Nucleus accumbens (tissue), 56 donors: ENCODE measurements at regions not wholly inside any gene's neighbourhood (a gene's known extent, or its start where the extent isn't known, plus 50 kb on each side); places are given as distances from the start of the nearest gene placed in this dataset.
"Not testable (repeated sequence)": the region's sequence is repeated elsewhere in the genome, so short reads cannot be mapped to it uniquely, and the experiment has no call there.

Experiments used
- DNase-seq, 56 donors: peaks; one replicate each; lab custom pipeline; 2025; lab: John Stamatoyannopoulos, UW

DNA sequence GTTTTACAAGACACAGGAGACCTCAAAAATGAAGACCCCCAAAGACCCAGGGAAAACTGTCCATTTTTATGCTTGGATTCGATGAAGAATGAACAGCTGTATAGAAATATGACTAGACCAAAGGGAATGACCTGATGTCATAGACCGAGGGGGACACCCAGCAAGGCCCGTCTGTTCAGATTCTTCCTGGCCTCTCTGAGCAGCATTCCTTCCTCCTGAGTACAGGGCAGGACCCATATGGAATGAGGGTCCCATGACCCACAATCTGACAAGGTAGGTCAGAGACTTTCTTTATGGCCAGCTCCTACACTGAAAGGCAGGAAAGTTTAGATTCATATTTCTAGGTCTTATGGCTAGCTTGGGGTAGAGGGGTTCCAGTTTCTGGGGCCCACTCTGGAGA lies 356.0 kb downstream of the GATA3 start:
- DNase-seq, result no peak

DNA sequence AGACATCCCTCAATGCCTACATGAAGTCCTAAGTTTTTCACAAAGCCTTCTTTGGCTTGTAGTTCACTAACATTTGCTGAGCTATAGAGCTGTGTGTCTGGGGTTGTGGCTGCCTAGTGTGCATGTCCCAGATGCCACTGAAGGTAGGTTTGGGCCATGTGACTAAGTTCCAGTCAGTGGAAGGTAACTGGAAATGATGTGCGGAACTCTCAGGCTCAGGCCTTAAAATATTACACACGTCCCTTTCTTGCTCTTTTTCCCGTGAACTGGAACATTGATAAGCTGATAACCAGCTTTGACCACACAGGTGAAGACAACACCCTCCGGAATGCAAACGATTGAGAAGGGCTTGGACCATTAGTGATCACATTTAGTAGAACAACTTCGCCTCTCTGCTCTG lies 358.1 kb downstream of the GATA3 start:
- no peak for DNase-seq

DNA sequence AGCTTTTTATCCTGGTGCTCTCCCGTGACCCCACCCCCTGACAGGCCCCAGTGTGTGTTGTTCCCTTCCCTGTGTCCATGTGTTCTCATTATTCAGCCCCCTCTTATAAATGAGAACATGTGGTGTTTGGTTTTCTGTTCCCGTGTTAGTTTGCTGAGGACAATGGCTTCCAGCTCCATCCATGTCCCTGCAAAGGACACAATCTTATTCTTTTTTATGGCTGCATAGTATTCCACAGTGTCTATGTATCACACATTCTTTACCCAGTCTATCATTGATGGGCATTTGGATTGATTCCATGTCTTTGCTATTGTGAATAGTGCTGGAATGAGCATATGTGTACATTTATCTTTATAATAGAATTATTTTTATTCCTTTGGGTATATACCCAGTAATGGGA lies 360.5 kb downstream of the GATA3 start:
- DNase-seq, result not testable (repeated sequence)

DNA sequence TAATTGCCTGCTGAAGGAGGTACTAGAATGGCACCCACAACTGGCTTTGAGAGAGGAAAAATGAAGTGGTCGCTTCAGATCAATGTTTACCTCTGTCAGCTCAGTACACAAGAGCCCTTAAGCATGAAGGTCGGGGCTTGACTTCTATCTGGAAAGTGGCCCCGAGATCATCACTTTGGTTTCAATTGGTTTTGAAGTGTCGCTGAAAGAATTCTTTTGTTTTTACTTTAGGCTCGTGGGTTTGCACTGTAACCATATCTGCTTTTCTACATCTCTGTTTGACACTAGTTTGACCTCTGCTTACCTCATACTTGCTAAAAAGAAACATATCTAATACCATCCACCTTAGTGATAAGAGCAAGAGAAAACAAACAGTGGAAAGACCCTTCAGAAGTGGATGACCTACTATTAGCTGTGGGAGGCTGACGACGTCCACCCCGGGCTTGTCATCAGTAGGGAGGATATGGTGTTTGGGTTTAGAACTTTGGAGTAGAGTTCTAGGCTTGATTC lies 361.8 kb downstream of the GATA3 start:
- DNase-seq, result no peak

DNA sequence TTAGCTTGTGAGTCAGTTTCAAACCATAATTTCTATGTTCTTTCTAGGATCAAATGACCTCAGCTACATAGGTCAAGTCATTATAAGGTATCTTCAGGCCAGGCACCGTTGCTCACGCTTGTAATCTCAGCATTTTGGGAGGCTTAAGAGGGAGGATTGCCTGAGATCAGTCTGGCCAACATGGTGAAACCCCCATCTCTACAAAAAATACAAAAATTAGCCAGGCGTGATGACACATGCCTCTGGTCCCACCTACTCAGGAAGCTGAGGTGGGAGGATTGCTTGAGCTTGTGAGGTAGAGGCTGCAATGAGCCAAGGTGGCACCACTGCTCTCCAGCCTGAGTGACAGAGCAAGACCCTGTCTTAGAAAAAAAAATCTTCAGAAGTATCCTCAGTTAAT lies 362.3 kb downstream of the GATA3 start:
- no peak for DNase-seq

DNA sequence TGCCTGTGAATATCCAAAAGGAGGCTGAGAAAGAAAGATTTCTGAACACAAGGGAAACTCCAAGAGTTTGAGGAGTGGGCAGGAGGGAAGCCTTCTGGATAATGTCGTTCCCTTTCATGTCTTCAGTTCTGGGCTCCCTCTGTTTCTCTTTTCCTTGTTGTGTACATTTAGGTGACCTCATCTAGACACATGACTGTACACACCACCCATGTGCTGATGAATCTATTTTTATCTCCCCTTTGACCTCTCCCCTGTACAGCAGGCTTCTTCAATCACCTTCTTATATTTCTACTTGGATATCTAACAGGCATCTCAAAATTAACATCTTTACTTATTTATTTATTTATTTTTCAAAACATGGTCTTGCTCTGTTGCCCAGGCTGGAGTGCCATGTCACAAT lies 363.1 kb downstream of the GATA3 start:
- DNase-seq, result no peak

DNA sequence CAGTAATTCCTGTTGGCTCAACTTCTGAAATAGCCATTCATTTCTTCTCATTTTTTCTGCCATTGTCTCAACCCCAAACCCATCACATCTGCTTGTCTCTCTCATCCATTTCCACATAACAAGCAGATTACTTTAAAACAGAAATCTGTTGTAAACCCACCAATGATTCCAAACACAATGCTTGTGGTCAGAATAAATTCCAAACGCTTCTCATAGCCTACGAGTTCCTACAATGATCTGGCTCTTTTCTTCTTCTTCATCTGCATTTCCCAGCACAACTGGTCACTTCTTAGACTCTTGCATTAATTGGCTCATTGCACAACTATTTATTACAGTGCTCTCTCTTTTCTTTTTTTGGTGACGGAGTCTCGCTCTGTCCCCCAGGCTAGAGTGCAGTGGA lies 364.1 kb downstream of the GATA3 start:
- DNase-seq, result no peak

DNA sequence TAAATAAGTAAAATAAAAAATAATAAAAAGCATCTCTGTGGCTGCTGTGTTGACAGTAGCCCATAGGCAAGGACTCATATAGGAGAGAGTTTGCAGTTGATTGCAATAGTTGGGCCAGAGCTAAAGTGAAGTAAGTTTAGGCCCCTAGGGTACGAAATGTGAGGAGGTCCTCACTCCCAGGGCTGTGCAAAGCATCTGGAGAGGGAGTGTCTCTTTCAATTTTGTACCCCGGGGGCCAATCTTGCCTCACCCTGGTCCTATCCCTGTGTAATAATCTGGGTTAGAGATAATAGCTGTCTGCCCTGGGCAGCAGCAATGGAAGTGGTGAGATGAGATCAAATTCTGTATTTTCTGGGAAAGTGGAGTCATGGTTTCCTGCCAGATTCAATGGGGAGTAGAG lies 365.7 kb downstream of the GATA3 start:
- DNase-seq, result no peak

DNA sequence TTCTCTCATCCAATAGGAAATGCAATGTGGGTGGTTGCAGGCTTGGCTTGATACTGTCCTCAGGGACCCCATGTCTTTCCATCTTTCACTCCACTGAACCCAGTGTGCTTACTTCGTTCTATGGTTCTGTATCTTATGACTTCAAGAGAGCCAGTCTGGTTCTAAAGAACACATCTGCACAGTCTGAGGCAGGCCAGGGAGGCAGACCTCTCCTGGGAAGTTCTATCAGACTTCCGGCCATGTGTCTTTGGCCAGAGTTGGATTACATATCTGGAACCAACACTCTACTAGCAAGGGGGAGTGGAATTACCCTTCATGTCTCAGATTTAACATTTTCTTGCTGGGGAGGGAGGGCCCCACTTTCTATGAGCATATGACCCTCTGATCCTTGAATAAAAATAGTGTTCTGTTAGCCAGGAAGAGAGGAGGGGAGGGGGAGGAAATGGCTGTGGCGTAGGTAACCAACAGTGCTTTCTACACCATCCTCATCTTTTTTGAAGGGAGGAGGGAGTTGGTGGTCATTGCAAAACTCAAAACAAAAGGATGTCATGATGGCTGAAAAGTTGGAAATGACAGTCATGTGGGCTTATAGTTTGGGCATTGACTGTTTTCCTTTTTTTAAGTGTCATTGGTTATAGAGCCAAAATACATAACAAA lies 370.2 kb downstream of the GATA3 start:
- DNase-seq, result no peak

DNA sequence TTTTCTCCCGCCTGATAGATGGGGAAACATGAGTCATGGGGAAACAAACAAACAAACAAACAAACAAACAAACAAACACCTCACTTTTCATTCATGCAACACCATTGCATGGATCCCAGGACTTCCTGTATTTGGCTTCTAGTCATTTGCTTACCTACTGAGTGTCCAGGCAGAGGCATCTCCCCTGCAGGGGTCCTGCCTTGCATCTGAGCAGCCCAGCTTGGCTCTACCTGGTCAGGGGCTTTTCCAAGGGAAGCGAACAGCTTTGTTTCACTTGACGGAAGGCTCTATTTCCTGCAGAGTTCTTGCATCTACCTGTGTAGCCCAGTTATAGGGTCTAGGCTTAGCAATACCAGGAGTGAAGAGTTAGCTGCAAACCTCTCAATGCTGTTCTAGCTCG lies 374.2 kb downstream of the GATA3 start:
- DNase-seq, result no peak

DNA sequence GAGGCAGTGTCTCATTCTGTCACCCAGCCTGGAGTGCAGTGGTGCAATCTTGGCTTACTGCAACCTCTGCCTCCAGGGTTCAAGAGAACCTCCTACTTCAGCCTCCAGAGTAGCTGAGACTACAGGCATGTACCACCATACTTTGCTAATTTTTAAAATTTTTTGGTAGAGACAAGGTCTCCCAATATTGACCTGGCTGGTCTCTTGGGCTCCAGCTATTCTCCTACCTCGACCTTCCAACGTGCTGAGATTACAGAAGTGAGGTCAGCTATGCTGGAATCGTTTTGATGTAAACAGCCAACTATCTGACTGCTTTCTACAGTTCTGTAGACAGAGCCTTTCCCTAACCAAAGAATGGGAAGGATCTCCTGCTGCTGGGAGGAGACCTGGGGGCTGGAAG lies 375.8 kb downstream of the GATA3 start:
- DNase-seq, result no peak

DNA sequence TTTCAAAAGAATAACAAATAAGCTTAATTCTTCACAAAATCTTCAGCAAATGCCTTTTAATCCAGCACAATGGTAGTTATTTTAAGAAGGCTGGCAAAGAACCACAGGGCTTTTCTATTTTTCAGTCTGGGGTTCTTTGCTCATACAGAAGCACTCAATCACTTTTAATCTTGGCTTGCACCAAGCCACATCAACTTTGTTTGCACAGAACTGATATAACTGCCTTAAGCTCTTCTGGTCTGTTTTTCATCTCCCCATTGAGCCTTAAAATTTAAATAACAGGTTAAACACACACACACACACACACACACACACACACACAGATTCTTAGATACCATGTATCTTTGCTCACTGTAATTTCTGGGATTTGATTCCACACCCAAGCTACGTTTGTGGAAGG lies 377.0 kb downstream of the GATA3 start:
- no peak for DNase-seq

DNA sequence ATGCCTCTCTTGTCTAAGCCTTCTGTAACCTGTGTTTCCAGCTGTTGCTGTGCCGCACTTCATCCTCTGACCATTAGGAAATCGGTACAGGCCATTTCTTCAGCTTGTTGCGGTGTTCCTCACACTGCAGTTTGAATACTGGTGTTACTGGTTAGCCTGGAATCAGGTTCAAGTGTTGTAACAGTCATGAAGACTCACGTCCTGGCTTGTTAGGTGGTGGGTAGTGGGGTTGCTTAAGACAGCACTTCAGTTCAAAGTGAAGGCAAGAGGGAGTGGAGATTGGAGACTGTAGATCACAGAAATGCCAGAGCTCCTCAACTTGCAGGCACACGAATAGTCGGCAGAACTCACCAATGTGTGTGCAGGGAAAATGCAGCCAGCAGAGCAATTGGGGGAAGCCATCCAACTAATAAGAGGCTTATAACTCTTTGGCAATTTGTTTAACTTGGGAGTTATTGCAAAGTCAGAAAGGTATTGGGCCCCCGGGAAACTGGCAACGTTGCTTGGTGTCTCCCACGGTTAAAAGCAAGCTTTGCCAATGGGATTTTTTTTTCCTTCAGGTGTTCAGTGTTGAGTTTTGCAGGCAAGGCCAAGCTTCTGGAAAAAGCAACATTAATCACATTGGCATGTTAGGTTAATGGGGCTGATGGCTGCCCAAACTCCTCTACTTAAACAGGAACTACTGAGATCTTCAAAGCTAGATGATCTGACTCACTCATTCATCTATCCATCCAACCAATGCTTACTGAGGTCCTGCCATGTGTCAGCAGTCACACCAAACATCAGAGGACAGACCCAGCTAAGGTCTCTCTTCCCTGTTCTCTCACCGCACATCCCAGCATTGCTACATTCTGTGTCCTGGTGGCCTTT lies 380.9 kb downstream of the GATA3 start:
- DNase-seq, result no peak

DNA sequence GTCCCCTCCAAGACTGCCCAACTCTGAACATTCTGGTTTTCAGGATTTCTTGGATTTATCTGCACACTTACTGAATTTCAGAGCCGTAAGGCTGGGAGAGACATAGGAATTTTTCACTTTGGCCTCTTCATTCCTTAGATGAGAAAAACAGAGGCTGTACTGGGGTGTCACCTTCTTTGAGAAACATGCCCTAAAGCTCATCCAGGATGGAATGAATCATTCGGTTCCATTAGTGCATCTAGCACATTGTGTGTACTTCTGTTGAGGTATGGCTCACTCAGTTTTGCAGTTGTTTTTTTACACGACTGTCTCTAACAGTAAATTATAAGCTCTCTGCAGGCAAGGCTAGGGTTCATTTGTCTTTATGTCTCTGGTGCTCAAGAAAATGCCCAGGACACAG lies 383.4 kb downstream of the GATA3 start:
- DNase-seq, result no peak

DNA sequence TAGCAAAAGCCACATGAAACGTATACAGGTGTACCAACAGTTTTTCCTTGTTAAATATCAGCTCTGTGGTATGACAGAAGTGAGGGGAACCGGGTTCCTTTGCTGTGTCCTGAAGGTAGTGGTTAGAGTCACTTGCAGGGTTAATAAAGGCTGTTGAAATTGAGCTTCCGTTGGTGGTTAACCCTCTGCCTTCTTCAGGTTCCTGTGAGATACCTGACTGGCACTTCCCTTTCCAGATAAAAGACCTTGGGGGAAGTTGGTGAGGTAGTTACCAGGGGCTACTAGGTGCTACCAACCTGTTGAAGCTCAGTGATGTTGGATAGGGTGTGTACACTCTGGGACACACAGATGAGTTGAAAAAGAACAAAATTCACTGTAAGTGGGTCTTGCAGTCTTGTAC lies 384.1 kb downstream of the GATA3 start:
- no peak for DNase-seq

DNA sequence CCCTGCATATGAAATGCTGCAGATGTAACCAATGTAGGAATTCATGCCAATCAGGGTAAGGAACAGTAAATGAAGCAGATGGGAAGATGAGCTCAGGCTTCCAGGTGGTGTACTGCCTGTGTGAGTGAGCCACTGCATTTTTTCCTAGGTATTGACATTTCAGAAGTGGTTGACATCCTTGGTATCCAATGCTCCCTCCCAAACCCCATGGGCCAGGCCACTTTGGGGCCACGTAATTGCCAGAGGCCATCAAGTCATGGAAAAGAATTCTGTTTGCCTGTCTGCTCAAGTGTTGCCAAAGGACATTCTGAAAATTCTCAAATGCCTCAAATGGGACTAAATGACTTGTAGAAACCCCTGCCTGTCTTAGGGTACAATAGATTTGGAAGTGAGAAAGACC lies 384.6 kb downstream of the GATA3 start:
- no peak for DNase-seq

DNA sequence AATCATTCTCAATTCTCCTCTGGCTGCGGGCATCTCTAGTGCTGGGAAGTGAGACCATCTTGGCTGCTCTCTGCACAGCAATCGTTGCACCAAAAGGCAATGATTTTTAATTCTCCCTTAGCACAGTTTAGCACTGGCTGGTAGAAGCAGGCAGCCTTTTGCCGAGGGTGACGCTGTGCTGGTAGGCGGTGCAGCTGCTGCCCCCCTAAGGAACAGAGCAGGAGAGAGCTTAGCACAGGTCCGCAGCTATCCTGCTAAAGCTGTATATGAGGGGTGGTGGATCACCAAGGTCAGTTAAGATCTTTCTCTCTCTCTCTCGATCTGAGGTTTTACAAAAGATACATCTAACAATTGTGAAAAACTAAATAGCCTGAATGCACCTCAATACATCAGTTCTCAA lies 390.1 kb downstream of the GATA3 start:
- DNase-seq, result peak in 4 of 56 donors; percentile 0 to 23 (median 3)

DNA sequence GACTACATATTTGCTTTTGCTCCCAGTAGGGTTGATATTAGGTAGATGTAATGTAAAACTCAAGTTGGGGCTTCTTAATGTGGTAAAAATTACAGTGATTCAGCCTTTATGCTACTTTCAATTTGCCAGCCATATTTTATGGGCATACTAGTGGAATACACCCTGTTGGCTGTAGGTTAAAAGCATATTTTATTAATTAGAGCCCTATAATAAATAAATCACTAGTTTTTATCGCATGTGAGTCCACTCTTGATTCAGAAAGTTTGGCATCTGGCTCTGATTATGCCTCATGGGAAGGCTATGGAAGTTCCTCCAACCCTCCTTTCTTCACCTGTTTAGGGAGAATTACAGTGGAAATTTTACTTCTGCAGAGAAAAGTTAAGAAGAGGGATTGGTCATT lies 390.9 kb downstream of the GATA3 start:
- no peak for DNase-seq

DNA sequence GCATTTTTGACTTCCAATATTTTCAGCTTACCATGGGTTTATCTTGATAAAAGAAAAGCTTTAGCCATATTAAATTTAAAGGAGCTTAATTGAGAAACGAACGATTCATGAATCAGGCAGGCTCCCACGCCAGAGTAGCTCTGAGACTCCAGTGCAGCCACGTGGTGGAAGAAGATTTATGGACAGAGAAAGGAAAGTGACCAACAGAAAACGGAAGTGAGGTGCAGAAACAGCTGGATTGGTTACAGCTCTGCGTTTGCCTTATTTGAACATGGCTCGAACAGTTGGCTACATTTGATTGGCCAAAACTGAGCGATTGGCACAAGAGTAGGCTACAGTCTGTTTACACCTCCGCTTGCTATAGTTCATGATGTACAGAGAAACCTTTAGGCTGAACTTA lies 395.4 kb downstream of the GATA3 start:
- DNase-seq, result no peak

DNA sequence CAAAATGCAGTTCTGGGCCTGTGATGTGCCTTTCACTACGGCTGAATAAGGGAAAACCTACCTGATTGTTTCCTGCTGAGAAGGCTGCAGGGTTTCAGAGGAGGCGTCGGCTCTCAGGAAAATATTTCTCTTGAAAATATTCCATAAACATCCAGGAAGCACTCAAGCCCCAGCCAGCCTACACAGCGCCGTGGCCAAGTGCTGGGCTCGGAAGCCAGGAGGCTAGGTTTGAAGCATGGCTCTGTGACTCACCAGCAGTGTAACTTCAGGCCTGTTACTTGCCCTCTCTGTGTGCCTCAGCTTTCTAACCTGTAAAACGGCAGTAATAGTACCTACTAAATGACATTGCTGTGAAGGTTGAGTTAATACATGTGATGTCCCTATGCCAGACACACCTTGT lies 399.1 kb downstream of the GATA3 start:
- DNase-seq, result no peak

DNA sequence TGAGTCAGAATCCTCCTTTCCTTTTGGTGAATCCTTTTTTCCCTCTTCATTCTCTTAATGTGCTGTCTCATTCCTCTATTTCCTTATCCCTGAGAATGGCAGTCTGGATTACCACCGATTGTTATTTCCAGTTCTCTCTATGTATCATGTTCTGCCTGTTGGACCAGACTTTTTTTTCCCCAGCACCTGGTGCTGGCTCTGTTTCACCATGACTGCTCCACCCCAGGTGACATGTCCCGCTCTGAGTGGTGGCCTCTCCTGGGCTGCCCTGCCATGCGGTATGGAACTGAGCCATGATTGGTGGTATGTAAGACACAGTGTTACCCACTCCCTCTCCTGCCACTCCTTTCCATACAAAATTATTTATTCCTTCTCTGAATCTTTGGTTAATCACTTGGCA lies 399.9 kb downstream of the GATA3 start:
- no peak for DNase-seq

DNA sequence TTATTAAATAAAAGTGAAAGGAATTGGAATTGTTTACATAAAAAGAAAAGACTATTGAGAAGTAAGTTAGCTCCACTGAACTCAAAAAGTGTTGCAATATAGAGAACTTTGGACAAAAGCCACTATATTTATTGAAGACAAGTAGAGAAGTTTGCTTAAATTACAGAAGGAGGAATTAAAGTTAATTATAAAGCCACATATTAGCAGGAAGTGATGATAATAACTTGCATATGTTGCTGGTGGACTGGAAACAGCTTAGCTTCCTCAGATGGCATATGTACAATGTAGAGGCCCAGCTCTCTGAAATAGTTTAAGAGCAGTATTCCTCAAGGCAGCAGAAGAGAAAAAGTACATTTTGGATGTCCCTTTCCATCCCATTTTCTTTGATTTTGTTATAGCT lies 400.7 kb downstream of the GATA3 start:
- DNase-seq, result no peak
